ENCODE measurements at regions not wholly inside any gene's neighbourhood (a gene's known extent, or its start where the extent isn't known, plus 50 kb on each side); places are given as distances from the start of the nearest gene placed in this dataset.

DNA sequence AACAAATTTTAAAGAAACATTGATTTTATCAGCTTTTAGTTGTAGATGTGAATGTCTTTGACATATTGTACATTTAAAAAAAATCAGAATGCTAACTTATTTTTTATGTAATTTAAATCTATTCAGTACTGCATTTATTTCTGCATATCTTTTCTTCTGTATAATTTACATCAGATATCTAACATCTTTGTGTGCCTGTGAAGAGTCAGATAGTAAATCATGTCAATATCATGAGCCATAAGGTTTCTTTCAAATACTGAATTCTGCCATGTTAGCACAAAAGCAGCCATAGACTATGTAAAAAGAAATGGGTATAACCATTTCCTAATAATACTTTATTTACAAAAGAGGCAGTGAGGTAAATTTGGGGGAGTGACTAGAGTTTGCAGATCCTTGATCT is 1829.2 kb downstream of the NCAM2 start:
- no peak for DNase-seq (ENCODE audit: low read depth, low spot score)
- ChIA-PET CTCF (no interaction called here), RAD21 (ENCODE audit: unreplicated experiment) (no interaction called here), SMC1A (ENCODE audit: uncharacterized antibody, unreplicated experiment) (no interaction called here), POLR2A (no interaction called here)
- intact Hi-C loops (cut with micrococcal nuclease; ENCODE audit: unreplicated experiment) (no loop called here), in situ Hi-C loops (cut with MboI) (no loop called here)
- H3K36me3 ChIP-seq (ENCODE audit: control insufficient read depth in 2 of 2, insufficient read depth in 2 of 2, low read length in 1 of 2), result no peaks in the 10 kb centered on the region
- no peak overlapping the region for H3K27ac ChIP-seq (ENCODE audit: control insufficient read depth, insufficient read depth)
- no peak for FAIRE-seq
- no peaks in the 10 kb centered on the region for H3K4me1 ChIP-seq (ENCODE audit: control insufficient read depth, insufficient read depth, low read length)
- no peak overlapping the region for H2AFZ ChIP-seq (ENCODE audit: control insufficient read depth, low read depth, low read length)
- H3K9me3 ChIP-seq (replicated peaks; ENCODE audit: control insufficient read depth, insufficient read depth, low read length), result no peaks in the 10 kb centered on the region; the same call in 2 of the 3 replicates
- H3K4me3 ChIP-seq, result no peak overlapping the region
- no peaks in the 10 kb centered on the region for H4K20me1 ChIP-seq (ENCODE audit: control insufficient read depth, insufficient read depth)
- BruUV-seq (replicated peaks), result no TSS peak
- no peak for TF ChIP-seq ZNF24 (IDR thresholded peaks at IDR 0.05)
- no peak for TF ChIP-seq CREM (IDR thresholded peaks at IDR 0.05; ENCODE audit: low read depth)
- no peak for TF ChIP-seq STAT1 (conservative IDR thresholded peaks at IDR 0.05)
- TF ChIP-seq SREBF1 (IDR thresholded peaks at IDR 0.05; ENCODE audit: low read length), result no peak
- TF ChIP-seq SUPT20H (IDR thresholded peaks at IDR 0.05; ENCODE audit: borderline replicate concordance, control insufficient read depth, low read depth, low read length), result no peak
- TF ChIP-seq, protein P1, sequence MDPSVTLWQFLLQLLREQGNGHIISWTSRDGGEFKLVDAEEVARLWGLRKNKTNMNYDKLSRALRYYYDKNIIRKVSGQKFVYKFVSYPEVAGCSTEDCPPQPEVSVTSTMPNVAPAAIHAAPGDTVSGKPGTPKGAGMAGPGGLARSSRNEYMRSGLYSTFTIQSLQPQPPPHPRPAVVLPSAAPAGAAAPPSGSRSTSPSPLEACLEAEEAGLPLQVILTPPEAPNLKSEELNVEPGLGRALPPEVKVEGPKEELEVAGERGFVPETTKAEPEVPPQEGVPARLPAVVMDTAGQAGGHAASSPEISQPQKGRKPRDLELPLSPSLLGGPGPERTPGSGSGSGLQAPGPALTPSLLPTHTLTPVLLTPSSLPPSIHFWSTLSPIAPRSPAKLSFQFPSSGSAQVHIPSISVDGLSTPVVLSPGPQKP (IDR thresholded peaks at IDR 0.05; ENCODE audit: low read depth, low read length), result no peak
- TF ChIP-seq, protein P2, sequence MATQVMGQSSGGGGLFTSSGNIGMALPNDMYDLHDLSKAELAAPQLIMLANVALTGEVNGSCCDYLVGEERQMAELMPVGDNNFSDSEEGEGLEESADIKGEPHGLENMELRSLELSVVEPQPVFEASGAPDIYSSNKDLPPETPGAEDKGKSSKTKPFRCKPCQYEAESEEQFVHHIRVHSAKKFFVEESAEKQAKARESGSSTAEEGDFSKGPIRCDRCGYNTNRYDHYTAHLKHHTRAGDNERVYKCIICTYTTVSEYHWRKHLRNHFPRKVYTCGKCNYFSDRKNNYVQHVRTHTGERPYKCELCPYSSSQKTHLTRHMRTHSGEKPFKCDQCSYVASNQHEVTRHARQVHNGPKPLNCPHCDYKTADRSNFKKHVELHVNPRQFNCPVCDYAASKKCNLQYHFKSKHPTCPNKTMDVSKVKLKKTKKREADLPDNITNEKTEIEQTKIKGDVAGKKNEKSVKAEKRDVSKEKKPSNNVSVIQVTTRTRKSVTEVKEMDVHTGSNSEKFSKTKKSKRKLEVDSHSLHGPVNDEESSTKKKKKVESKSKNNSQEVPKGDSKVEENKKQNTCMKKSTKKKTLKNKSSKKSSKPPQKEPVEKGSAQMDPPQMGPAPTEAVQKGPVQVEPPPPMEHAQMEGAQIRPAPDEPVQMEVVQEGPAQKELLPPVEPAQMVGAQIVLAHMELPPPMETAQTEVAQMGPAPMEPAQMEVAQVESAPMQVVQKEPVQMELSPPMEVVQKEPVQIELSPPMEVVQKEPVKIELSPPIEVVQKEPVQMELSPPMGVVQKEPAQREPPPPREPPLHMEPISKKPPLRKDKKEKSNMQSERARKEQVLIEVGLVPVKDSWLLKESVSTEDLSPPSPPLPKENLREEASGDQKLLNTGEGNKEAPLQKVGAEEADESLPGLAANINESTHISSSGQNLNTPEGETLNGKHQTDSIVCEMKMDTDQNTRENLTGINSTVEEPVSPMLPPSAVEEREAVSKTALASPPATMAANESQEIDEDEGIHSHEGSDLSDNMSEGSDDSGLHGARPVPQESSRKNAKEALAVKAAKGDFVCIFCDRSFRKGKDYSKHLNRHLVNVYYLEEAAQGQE (IDR thresholded peaks at IDR 0.05; ENCODE audit: low read depth, low read length), result no peak
- TF ChIP-seq MTA2 (IDR thresholded peaks at IDR 0.05; ENCODE audit: low read depth), result no peak
- TF ChIP-seq EZH2 (IDR thresholded peaks at IDR 0.05; ENCODE audit: borderline replicate concordance, control insufficient read depth, low read depth, low read length), result no peak
- TF ChIP-seq ZBED1 (IDR thresholded peaks at IDR 0.05; ENCODE audit: borderline replicate concordance), result no peak
- H3K4me2 ChIP-seq (ENCODE audit: control insufficient read depth, insufficient read depth), result no peak overlapping the region
- ATAC-seq, result no peak
- no peaks in the 10 kb centered on the region for H3K79me2 ChIP-seq (ENCODE audit: control insufficient read depth, insufficient read depth, low read length)
- H3K27me3 ChIP-seq (replicated peaks in 1 of 2; ENCODE audit: control insufficient read depth in 2 of 2, insufficient read depth in 2 of 2, low read length in 1 of 2), result no peaks in the 10 kb centered on the region
- H3K9ac ChIP-seq (ENCODE audit: control insufficient read depth, insufficient read depth, low read length), result no peak overlapping the region
